Muscle of leg (tissue), 3 donors: ENCODE measurements at regions not wholly inside any gene's neighbourhood (a gene's known extent, or its start where the extent isn't known, plus 50 kb on each side); places are given as distances from the start of the nearest gene placed in this dataset.

Experiments used
- DNase-seq: peaks from one replicate; pipeline ENCODE4 v3.0.0; 2013
- H3K27ac ChIP-seq: one replicate; pipeline ENCODE4 v1.5.1; 2013; ENCODE audit warnings: mild to moderate bottlenecking, low read length, control low read depth
- H3K27me3 ChIP-seq: one replicate; pipeline ENCODE4 v1.6.1; 2013; ENCODE audit warnings: low read length; ENCODE audit not compliant: control insufficient read depth, insufficient read depth
- H3K36me3 ChIP-seq: one replicate; pipeline ENCODE4 v1.6.1; 2013; ENCODE audit warnings: low read length; ENCODE audit not compliant: control insufficient read depth, insufficient read depth
- H3K4me1 ChIP-seq: one replicate; pipeline ENCODE4 v1.6.1; 2013; ENCODE audit warnings: low read length; ENCODE audit not compliant: control insufficient read depth, insufficient read depth
- H3K4me3 ChIP-seq: one replicate; pipeline ENCODE4 v1.5.1; 2013; ENCODE audit warnings: low read length, control low read depth
- H3K9me3 ChIP-seq: replicated peaks from 2 replicates; pipeline ENCODE4 v1.6.1; 2013; ENCODE audit warnings: low read depth, low read length; ENCODE audit not compliant: control insufficient read depth
- WGBS: methylation state at CpG from one replicate; pipeline ENCODE4 v1.1.5; 2013; ENCODE audit warnings: missing lambda C conversion rate; ENCODE audit not compliant: insufficient coverage; 5-methylcytosine and 5-hydroxymethylcytosine counted together

DNA sequence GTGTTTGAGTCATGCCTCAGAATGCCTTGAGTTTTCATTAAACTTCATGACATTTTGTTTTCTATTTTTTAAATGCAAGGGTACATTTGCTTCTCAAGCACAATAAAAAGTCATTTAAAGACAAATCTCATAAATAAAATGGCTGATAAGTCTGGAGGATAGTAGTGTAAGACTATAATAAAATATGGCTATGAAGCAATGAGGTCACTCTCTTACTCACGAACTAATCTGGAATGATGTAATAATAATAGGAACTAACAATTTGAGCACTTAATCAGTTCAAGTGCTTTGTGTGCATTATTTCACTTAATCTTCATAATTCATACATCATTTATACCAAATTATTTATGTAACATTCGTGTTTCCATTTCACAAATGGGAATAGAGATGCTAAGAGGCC, 149.3 kb upstream of the CTTNBP2 start:
- no peak overlapping the region for H3K27ac ChIP-seq
- DNase-seq = no peak
- no peaks in the 10 kb centered on the region for H3K27me3 ChIP-seq
- no peaks in the 10 kb centered on the region for H3K36me3 ChIP-seq
- no peak overlapping the region for H3K4me3 ChIP-seq
- H3K4me1 ChIP-seq = no peaks in the 10 kb centered on the region
- peaks cover 3% of the 10 kb centered on the region for H3K9me3 ChIP-seq
- no CpG with 5 or more reads among the region's 2 CpGs for WGBS

GRCh38 chr7:118026791-118027190, 153.6 kb upstream of the CTTNBP2 start:
- WGBS = no CpG with 5 or more reads among the region's 2 CpGs
- H3K27me3 ChIP-seq = no peaks in the 10 kb centered on the region
- DNase-seq = no peak
- no peaks in the 10 kb centered on the region for H3K36me3 ChIP-seq
- no peaks in the 10 kb centered on the region for H3K9me3 ChIP-seq
- no peaks in the 10 kb centered on the region for H3K4me1 ChIP-seq
- H3K27ac ChIP-seq = no peak overlapping the region
- H3K4me3 ChIP-seq = no peak overlapping the region

DNA sequence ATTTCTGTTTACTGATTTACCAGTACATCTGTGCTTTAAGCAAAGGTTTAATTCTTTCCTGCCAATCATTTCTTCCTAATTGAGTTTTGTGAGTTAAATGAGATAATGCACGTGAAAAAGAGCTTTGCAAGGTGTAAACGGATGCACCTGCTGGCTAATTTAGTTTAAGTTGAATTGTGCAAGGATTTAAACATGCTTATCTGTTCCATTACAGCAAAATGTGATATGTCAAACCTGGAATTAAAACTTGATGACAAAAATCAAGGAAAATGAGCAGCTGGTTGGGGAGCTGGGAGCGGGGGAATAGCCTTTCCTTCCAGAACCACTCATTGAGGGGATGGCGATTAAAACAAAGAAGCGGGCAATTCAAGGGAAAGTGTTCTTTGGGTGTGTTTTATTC, 155.0 kb upstream of the CTTNBP2 start:
- Histone ChIP-seq H3K4me3 (no peak overlapping the region), H3K9me3 (no peaks in the 10 kb centered on the region), H3K36me3 (no peaks in the 10 kb centered on the region), H3K4me1 (no peaks in the 10 kb centered on the region), H3K27me3 (no peaks in the 10 kb centered on the region), H3K27ac (no peak overlapping the region)
- no CpG with 5 or more reads among the region's 5 CpGs for WGBS
- DNase-seq = no peak

- H3K9me3 ChIP-seq = no peaks in the 10 kb centered on the region
- no peak for DNase-seq
- H3K4me3 ChIP-seq = no peak overlapping the region
- WGBS = 67% methylated on average over 3 of the region's 6 CpGs
- H3K36me3 ChIP-seq = no peaks in the 10 kb centered on the region
- H3K4me1 ChIP-seq = no peaks in the 10 kb centered on the region
- H3K27ac ChIP-seq = no peak overlapping the region
- H3K27me3 ChIP-seq = no peaks in the 10 kb centered on the region
Measured at GRCh38 chr7:118029826-118030422, 154.0 kb upstream of the LSM8 start.

DNA sequence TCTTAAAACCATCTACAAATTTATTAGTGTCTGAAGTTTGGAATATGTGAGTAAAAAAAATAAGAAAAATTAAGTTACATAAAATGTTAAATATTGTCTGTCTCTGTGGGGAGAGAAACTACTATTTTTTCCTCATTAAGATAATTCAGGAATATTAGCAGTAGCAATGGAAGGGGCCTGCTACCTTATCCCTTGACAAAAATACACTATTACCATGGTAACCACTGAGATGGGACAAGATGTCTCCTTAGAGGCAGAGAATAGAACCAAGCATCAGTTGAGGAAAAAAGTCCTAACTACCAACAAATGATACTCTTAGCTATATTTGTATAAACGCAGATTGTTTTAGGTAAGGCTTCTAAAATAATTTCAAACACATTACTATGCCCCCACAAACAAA, 150.7 kb upstream of the LSM8 start:
- no CpG with 5 or more reads among the region's 1 CpG for WGBS
- Histone ChIP-seq H3K9me3 (no peaks in the 10 kb centered on the region), H3K27me3 (no peaks in the 10 kb centered on the region), H3K36me3 (no peaks in the 10 kb centered on the region), H3K4me3 (no peak overlapping the region), H3K27ac (no peak overlapping the region), H3K4me1 (no peaks in the 10 kb centered on the region)
- DNase-seq = no peak

- H3K4me1 ChIP-seq = no peaks in the 10 kb centered on the region
- H3K4me3 ChIP-seq = no peak overlapping the region
- DNase-seq = no peak
- H3K36me3 ChIP-seq = no peaks in the 10 kb centered on the region
- H3K27ac ChIP-seq = no peak overlapping the region
- no peaks in the 10 kb centered on the region for H3K9me3 ChIP-seq
- H3K27me3 ChIP-seq = no peaks in the 10 kb centered on the region
Measured at GRCh38 chr7:118039963-118040489, 143.9 kb upstream of the LSM8 start.

DNA sequence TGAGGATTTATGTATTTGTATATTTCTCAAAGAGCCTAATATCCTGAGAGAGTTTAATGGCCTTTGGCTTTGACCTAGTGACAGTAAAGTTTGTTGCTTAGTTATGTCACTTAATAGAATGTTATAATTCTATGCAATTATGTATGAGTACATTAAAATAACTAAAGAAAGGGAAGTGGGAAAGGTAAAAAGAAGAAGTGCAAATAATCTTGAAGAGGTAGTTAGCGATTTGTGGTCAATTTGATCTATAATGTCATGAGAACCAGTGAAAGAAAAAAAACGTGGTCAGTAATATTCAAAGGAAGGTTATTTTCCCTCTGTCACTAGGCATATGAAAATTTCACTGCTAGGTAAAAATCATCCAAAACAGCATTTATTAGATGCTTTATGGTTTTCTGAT, 143.4 kb upstream of the LSM8 start:
- Histone ChIP-seq H3K4me3 (no peak overlapping the region), H3K27me3 (no peaks in the 10 kb centered on the region), H3K27ac (no peak overlapping the region), H3K9me3 (no peaks in the 10 kb centered on the region), H3K36me3 (no peaks in the 10 kb centered on the region), H3K4me1 (no peaks in the 10 kb centered on the region)
- no peak for DNase-seq
- WGBS = no CpG with 5 or more reads among the region's 2 CpGs

DNA sequence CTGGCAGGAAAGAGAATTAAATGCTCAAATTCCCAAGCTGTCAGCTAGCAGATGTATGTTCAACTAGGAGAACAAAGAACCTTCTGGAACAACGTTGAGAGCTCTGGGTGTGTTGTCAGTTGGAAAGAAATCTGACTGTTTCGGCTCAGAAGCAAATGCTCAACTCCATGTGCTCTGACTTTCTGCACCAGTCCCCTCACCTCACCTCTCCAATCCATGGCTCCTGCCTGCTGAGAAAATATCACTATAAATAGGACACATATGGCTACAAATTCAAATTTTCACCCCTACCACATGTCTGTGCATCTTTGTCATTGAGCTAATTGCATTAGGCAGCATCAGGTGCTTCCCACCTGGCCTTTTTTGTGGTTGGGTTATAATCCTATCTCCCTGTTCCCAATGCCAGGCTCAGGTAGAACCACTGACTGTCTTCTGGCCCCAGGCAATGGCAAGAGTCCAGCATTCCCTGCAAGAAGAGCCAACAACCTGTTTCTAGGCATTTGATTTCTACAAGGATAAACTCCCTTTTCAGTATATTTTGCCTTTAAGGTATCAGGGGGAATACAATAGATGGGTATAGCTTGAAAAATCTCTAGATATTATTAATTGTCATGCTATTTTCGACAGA, 142.6 kb upstream of the LSM8 start:
- 14% methylated on average over 2 of the region's 3 CpGs for WGBS
- H3K27me3 ChIP-seq = no peaks in the 10 kb centered on the region

GRCh38 chr7:118045629-118046028, 138.3 kb upstream of the LSM8 start:
- H3K27me3 ChIP-seq = no peaks in the 10 kb centered on the region
- DNase-seq = no peak
- no peak overlapping the region for H3K4me3 ChIP-seq
- H3K9me3 ChIP-seq = no peaks in the 10 kb centered on the region
- no peaks in the 10 kb centered on the region for H3K36me3 ChIP-seq
- H3K27ac ChIP-seq = no peak overlapping the region
- no peaks in the 10 kb centered on the region for H3K4me1 ChIP-seq
- no CpG with 5 or more reads among the region's 2 CpGs for WGBS

More for the DNA sequence above, 142.6 kb upstream of the LSM8 start:
- Histone ChIP-seq H3K27ac (no peak overlapping the region), H3K9me3 (no peaks in the 10 kb centered on the region), H3K4me1 (no peaks in the 10 kb centered on the region), H3K4me3 (no peak overlapping the region), H3K36me3 (no peaks in the 10 kb centered on the region)
- no peak for DNase-seq

DNA sequence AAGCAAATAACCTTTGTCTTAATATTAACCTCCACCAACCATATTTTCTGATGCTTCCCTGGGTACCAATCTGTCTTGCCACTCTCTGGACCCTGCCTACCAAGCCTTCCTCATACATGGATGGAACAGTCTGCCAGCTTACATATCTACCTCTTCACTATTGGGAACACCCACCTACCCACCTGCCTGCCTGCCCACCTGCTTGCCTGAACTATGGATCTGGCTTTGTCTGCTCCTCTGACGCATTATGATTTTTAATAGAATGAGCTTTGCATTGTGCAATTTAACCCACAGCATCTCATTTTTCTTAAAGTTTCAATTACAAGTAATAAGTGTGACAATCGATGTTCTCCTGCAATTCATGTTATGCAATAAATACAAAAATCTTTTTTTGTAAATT, 137.9 kb upstream of the LSM8 start:
- no CpG with 5 or more reads among the region's 2 CpGs for WGBS
- no peak overlapping the region for H3K4me3 ChIP-seq

DNA sequence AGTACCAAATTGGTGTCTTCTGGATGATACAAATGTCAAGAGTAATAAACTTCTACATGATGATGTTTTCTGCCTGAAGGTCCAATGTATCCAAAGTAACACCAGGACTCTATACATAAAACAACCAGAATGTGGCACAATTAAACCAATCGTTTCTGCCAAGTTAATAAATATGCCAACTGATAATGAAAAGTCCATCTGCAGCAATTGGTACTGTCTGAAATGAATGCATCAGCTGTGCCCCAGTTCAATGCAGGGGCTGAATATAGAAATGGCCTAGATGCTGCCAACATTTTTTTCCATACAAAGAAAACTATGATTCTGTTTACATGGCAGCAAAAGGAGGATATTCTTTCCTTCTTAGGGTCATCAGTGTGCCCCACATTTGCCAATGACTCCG, 137.2 kb upstream of the LSM8 start:
- Histone ChIP-seq H3K27me3 (no peaks in the 10 kb centered on the region), H3K36me3 (no peaks in the 10 kb centered on the region), H3K27ac (no peak overlapping the region), H3K9me3 (no peaks in the 10 kb centered on the region), H3K4me3 (no peak overlapping the region), H3K4me1 (no peaks in the 10 kb centered on the region)
- DNase-seq = no peak
- 60% methylated on average over 1 of the region's 2 CpGs for WGBS

More for the DNA sequence above, 137.9 kb upstream of the LSM8 start:
- no peaks in the 10 kb centered on the region for H3K36me3 ChIP-seq
- H3K27ac ChIP-seq = no peak overlapping the region
- DNase-seq = no peak
- H3K27me3 ChIP-seq = no peaks in the 10 kb centered on the region
- no peaks in the 10 kb centered on the region for H3K9me3 ChIP-seq
- H3K4me1 ChIP-seq = no peaks in the 10 kb centered on the region
